CD8-positive, alpha-beta memory T cell (primary cell): ENCODE measurements at regions not wholly inside any gene's neighbourhood (a gene's known extent, or its start where the extent isn't known, plus 50 kb on each side); places are given as distances from the start of the nearest gene placed in this dataset.

Experiments used
- CTCF ChIA-PET: fragments of 350-600 bp; sonication (Branson Sonifier 250); formaldehyde crosslinking; loops from one replicate; lab custom pipeline; 2021; ENCODE audit warnings: antibody characterized with exemption; lab: Charles Lee
- POLR2A ChIA-PET: fragments of 350-600 bp; sonication (Branson Sonifier 250); formaldehyde crosslinking; loops from one replicate; lab custom pipeline; 2021; ENCODE audit warnings: antibody characterized with exemption; lab: Charles Lee
- DNase-seq, 5 donors: peaks; one replicate each; pipeline versions ENCODE4 v3.0.0 to v3.0.0-alpha.2; 2020 to 2022; ENCODE audit warnings: mixed read lengths in 1 of 5
- H3K27ac ChIP-seq: one replicate; pipeline ENCODE4 v1.7.0; 2013; ENCODE audit warnings: low read depth, mild to moderate bottlenecking, low read length, moderate library complexity
- H3K27me3 ChIP-seq: 2 replicates; pipeline ENCODE4 v1.7.0; 2013; ENCODE audit warnings: low read length, mild to moderate bottlenecking; ENCODE audit not compliant: insufficient read depth, poor library complexity, severe bottlenecking
- H3K36me3 ChIP-seq: 2 replicates; pipeline ENCODE4 v1.7.0; 2013; ENCODE audit warnings: mild to moderate bottlenecking, low read length, moderate library complexity; ENCODE audit not compliant: insufficient read depth
- H3K4me1 ChIP-seq: 2 replicates; pipeline ENCODE4 v1.7.0; 2013; ENCODE audit warnings: mild to moderate bottlenecking, low read length, moderate library complexity; ENCODE audit not compliant: insufficient read depth
- H3K4me3 ChIP-seq: 2 replicates; pipeline ENCODE4 v1.7.0; 2013; ENCODE audit warnings: mild to moderate bottlenecking, low read length
- H3K9me3 ChIP-seq: 2 replicates; pipeline ENCODE4 v1.7.0; 2013; ENCODE audit warnings: mild to moderate bottlenecking, low read length
- H3K27ac Mint-ChIP-seq, 8 donors: one replicate each; pipeline ENCODE4 v1.8.0; 2020 to 2021; ENCODE audit warnings: mixed read lengths in 8 of 8, mild to moderate bottlenecking in 6 of 8, inconsistent platforms in 3 of 8, moderate library complexity in 3 of 8
- H3K27me3 Mint-ChIP-seq, 2 donors: one replicate each; pipeline ENCODE4 v1.8.0; 2020 to 2021; ENCODE audit warnings: mixed read lengths in 2 of 2, mild to moderate bottlenecking in 1 of 2, moderate library complexity in 1 of 2
- H3K36me3 Mint-ChIP-seq, 3 donors: one replicate each; pipeline ENCODE4 v1.8.0; 2020 to 2021; ENCODE audit warnings: mixed read lengths in 3 of 3, inconsistent platforms in 1 of 3, mild to moderate bottlenecking in 1 of 3
- H3K4me1 Mint-ChIP-seq, 3 donors: one replicate each; pipeline ENCODE4 v1.8.0; 2020 to 2021; ENCODE audit warnings: mixed read lengths in 3 of 3, inconsistent platforms in 1 of 3, mild to moderate bottlenecking in 1 of 3
- H3K4me3 Mint-ChIP-seq, 7 donors: one replicate each; pipeline ENCODE4 v1.8.0; 2020 to 2021; ENCODE audit warnings: mixed read lengths in 7 of 7, mild to moderate bottlenecking in 6 of 7, moderate library complexity in 4 of 7, inconsistent platforms in 2 of 7
- H3K9me3 Mint-ChIP-seq, 5 donors: one replicate each; pipeline ENCODE4 v1.8.0; 2020 to 2022; ENCODE audit warnings: mixed read lengths in 5 of 5, mild to moderate bottlenecking in 3 of 5, moderate library complexity in 2 of 5, inconsistent platforms in 1 of 5

DNA sequence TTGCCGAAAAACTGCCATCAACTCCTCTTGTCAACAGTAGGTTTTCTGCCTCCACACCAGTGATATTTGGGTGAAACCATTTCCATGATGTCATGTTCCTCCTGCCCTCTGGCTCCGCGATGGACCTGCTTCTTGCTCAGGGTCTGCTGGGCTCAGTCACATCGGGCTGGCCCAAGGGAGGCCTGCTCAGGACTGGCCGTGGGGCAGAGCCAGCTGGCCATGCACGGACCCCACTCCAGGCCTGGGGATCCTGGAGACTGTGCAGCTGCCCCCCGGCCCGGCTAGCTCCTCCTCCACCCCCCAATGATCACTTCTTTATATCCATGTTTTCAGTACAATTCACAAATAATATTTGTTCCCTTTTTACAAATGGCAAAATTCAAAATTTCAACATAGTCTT is 270.3 kb upstream of the CCDC54 start:
- no peaks in the 10 kb centered on the region for H3K36me3 ChIP-seq
- H3K4me1 Mint-ChIP-seq = no peaks in the 10 kb centered on the region
- H3K4me3 ChIP-seq = no peak overlapping the region
- H3K27ac Mint-ChIP-seq = no peak overlapping the region
- no peaks in the 10 kb centered on the region for H3K27me3 ChIP-seq
- H3K27me3 Mint-ChIP-seq = no peaks in the 10 kb centered on the region
- no peaks in the 10 kb centered on the region for H3K4me1 ChIP-seq
- DNase-seq = no peak
- ChIA-PET POLR2A (no interaction called here), CTCF (interaction anchor here (0.8 kb wide), 1 partner anchor 12 kb away, joined by 5 read pairs; no protein-coding TSS in a partner anchor)
- no peak overlapping the region for H3K4me3 Mint-ChIP-seq
- no peaks in the 10 kb centered on the region for H3K9me3 ChIP-seq
- no peak overlapping the region for H3K27ac ChIP-seq
- H3K9me3 Mint-ChIP-seq = peaks cover 0 to 2% (median 0%) of the 10 kb centered on the region in 5 donors
- peaks cover 0 to 1% (median 0%) of the 10 kb centered on the region in 3 donors for H3K36me3 Mint-ChIP-seq

DNA sequence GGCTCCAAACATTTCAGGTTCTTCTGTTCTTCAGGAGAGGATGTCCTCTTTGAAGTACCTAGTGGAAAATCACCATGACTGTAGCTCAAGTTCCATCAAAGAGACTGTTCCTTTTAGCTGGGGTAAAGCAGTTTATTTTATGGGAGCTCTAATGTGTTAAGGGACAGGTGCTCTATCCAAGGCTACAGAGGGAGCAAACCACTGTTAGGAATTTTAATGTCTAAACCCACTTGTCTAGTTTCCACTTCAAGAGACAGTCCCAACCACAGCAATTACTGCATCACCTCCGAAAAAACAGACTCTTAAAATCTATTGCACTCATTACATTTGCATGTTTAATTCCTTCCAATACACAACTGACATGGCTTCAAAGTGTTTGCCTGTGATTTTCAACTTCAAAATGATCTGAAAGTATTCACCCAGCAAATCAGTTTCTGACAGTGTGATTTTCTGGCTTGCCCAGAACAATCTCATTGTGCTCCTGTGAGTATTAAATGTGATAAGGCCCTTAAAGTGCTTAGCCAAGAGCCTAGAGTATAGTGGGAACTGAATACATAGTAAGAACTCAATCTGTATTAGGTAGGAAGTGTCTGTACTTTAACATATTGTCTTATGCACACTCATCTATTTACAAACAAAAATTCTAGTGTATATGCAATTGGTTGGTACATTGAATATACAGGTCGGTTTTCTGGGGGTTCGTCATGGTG is 266.5 kb upstream of the CCDC54 start:
- Histone ChIP-seq H3K36me3 (no peaks in the 10 kb centered on the region), H3K9me3 (no peaks in the 10 kb centered on the region), H3K4me3 (no peak overlapping the region), H3K27me3 (no peaks in the 10 kb centered on the region), H3K4me1 (no peaks in the 10 kb centered on the region), H3K27ac (no peak overlapping the region)
- no peak for DNase-seq
- H3K27ac Mint-ChIP-seq = no peak overlapping the region
- POLR2A ChIA-PET = no interaction called here
- H3K27me3 Mint-ChIP-seq = peaks cover 0 to 8% of the 10 kb centered on the region in 2 donors
- no peaks in the 10 kb centered on the region for H3K9me3 Mint-ChIP-seq
- H3K4me3 Mint-ChIP-seq = no peak overlapping the region
- no peaks in the 10 kb centered on the region for H3K4me1 Mint-ChIP-seq
- CTCF ChIA-PET = no interaction called here
- peaks cover 0 to 1% (median 0%) of the 10 kb centered on the region in 3 donors for H3K36me3 Mint-ChIP-seq

GRCh38 chr3:107111872-107112271 is 265.4 kb upstream of the CCDC54 start:
- no peaks in the 10 kb centered on the region for H3K4me1 Mint-ChIP-seq
- no peak overlapping the region for H3K27ac Mint-ChIP-seq
- H3K27ac ChIP-seq = no peak overlapping the region
- ChIA-PET CTCF (no interaction called here), POLR2A (no interaction called here)
- no peak for DNase-seq
- no peak overlapping the region for H3K4me3 Mint-ChIP-seq
- no peaks in the 10 kb centered on the region for H3K27me3 ChIP-seq
- no peaks in the 10 kb centered on the region for H3K9me3 ChIP-seq
- H3K9me3 Mint-ChIP-seq = no peaks in the 10 kb centered on the region
- H3K4me3 ChIP-seq = no peak overlapping the region
- no peaks in the 10 kb centered on the region for H3K4me1 ChIP-seq
- no peaks in the 10 kb centered on the region for H3K36me3 Mint-ChIP-seq
- no peaks in the 10 kb centered on the region for H3K36me3 ChIP-seq
- peaks cover 0 to 10% of the 10 kb centered on the region in 2 donors for H3K27me3 Mint-ChIP-seq

DNA sequence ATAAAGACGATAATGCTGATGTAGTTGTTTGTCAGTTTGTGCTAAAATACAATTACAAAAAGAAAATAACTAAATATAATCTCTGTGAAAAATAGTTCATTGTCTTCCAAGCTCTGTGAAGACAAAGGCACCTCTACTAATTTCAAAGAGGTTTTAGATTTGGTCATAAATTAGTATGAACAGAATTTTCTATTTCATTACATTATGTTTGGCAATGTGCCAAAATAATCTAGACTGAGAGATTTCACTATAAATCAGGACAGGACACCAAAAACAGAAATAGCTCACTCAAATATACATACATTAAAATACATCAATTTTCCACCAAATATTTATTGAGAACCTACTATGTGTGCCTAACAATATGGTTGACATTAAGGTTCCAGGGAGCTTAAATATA is 264.9 kb upstream of the CCDC54 start:
- CTCF ChIA-PET = no interaction called here
- no peak overlapping the region for H3K27ac Mint-ChIP-seq
- H3K4me1 Mint-ChIP-seq = no peaks in the 10 kb centered on the region

GRCh38 chr3:107116251-107116650 is 261.0 kb upstream of the CCDC54 start:
- no peaks in the 10 kb centered on the region for H3K36me3 Mint-ChIP-seq
- Histone ChIP-seq H3K27ac (no peak overlapping the region), H3K36me3 (no peaks in the 10 kb centered on the region), H3K4me3 (no peak overlapping the region), H3K4me1 (no peaks in the 10 kb centered on the region), H3K27me3 (no peaks in the 10 kb centered on the region), H3K9me3 (no peaks in the 10 kb centered on the region)
- DNase-seq = no peak
- H3K27ac Mint-ChIP-seq = no peak overlapping the region
- H3K9me3 Mint-ChIP-seq = no peaks in the 10 kb centered on the region
- no peaks in the 10 kb centered on the region for H3K4me1 Mint-ChIP-seq
- ChIA-PET POLR2A (no interaction called here), CTCF (interaction anchor here (0.6 kb wide), 1 partner anchor 52 kb away, joined by 3 read pairs; no protein-coding TSS in a partner anchor)
- H3K27me3 Mint-ChIP-seq = peaks cover 0 to 19% of the 10 kb centered on the region in 2 donors
- no peak overlapping the region for H3K4me3 Mint-ChIP-seq

More for the DNA sequence above, 264.9 kb upstream of the CCDC54 start:
- no peaks in the 10 kb centered on the region for H3K9me3 ChIP-seq
- Mint-ChIP-seq H3K36me3 (no peaks in the 10 kb centered on the region), H3K4me3 (no peak overlapping the region), H3K9me3 (no peaks in the 10 kb centered on the region), H3K27me3 (peaks cover 0 to 11% of the 10 kb centered on the region in 2 donors)
- POLR2A ChIA-PET = no interaction called here
- H3K36me3 ChIP-seq = no peaks in the 10 kb centered on the region
- no peak for DNase-seq
- H3K4me1 ChIP-seq = no peaks in the 10 kb centered on the region
- H3K27ac ChIP-seq = no peak overlapping the region
- H3K4me3 ChIP-seq = no peak overlapping the region
- no peaks in the 10 kb centered on the region for H3K27me3 ChIP-seq

DNA sequence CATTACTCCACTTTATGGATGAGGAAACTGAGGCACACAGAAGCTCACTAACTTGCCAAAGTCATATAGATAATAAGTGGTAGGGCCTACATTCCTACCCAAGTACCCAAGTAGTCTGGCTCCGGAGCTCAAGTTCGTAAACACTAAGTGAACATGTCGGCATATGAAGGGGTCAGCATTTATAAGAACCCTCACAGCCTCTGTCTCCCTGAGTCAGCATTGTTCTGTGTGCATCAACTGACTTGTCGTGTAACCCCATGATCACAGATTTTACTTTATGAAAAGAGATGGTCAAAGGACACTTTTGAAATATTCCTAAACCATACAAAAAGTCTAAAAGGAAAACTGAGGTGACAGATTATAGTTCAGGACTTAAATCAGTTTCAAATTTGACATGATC is 260.1 kb upstream of the CCDC54 start:
- no peaks in the 10 kb centered on the region for H3K36me3 ChIP-seq
- Mint-ChIP-seq H3K36me3 (no peaks in the 10 kb centered on the region), H3K4me3 (no peak overlapping the region), H3K4me1 (no peaks in the 10 kb centered on the region), H3K27me3 (peaks cover 0 to 19% of the 10 kb centered on the region in 2 donors), H3K9me3 (no peaks in the 10 kb centered on the region), H3K27ac (no peak overlapping the region)
- H3K4me3 ChIP-seq = no peak overlapping the region
- DNase-seq = no peak
- no peaks in the 10 kb centered on the region for H3K9me3 ChIP-seq
- no peaks in the 10 kb centered on the region for H3K4me1 ChIP-seq
- POLR2A ChIA-PET = no interaction called here
- no peaks in the 10 kb centered on the region for H3K27me3 ChIP-seq
- no peak overlapping the region for H3K27ac ChIP-seq
- CTCF ChIA-PET = no interaction called here

- no peaks in the 10 kb centered on the region for H3K36me3 Mint-ChIP-seq
- no peaks in the 10 kb centered on the region for H3K9me3 Mint-ChIP-seq
- no peak overlapping the region for H3K27ac Mint-ChIP-seq
- H3K4me3 ChIP-seq = no peak overlapping the region
- H3K4me1 ChIP-seq = no peaks in the 10 kb centered on the region
- H3K27ac ChIP-seq = no peak overlapping the region
- no peaks in the 10 kb centered on the region for H3K36me3 ChIP-seq
- peaks cover 0 to 19% of the 10 kb centered on the region in 2 donors for H3K27me3 Mint-ChIP-seq
- H3K4me3 Mint-ChIP-seq = no peak overlapping the region
- no peaks in the 10 kb centered on the region for H3K4me1 Mint-ChIP-seq
- no peaks in the 10 kb centered on the region for H3K9me3 ChIP-seq
- POLR2A ChIA-PET = no interaction called here
- CTCF ChIA-PET = no interaction called here
- no peak for DNase-seq
- H3K27me3 ChIP-seq = no peaks in the 10 kb centered on the region
Observed at GRCh38 chr3:107117922-107118536, 259.2 kb upstream of the CCDC54 start.

DNA sequence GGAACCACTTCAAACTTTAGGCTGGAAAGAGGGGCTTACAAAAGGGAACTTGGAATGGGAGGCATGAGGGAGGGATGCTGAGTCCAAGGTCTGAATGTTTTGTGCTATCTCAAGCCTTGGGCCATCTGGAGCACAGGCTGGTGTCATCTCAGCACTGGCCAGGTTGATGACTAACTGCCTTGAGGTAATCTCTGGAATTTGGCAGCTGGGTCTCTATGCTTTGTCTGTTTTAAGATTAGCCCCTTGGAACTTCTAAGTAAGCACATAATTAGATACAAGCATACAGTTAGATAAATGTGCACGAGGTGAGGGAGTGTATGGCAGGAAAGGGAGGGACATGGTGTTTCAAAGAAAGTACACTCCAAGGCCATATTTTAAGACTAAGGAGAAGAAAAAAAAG is 252.4 kb upstream of the CCDC54 start:
- no peak overlapping the region for H3K27ac ChIP-seq
- H3K4me1 Mint-ChIP-seq = no peaks in the 10 kb centered on the region
- H3K4me3 ChIP-seq = no peak overlapping the region
- no peak overlapping the region for H3K27ac Mint-ChIP-seq
- DNase-seq = no peak
- ChIA-PET POLR2A (no interaction called here), CTCF (no interaction called here)
- H3K27me3 ChIP-seq = no peaks in the 10 kb centered on the region
- peaks cover 0 to under 1% (median 0%) of the 10 kb centered on the region in 5 donors for H3K9me3 Mint-ChIP-seq
- no peaks in the 10 kb centered on the region for H3K9me3 ChIP-seq
- H3K36me3 ChIP-seq = no peaks in the 10 kb centered on the region
- H3K27me3 Mint-ChIP-seq = peaks cover 0 to 8% of the 10 kb centered on the region in 2 donors
- no peak overlapping the region for H3K4me3 Mint-ChIP-seq
- H3K4me1 ChIP-seq = no peaks in the 10 kb centered on the region
- H3K36me3 Mint-ChIP-seq = no peaks in the 10 kb centered on the region
